BE2C (cell line): ENCODE measurements at regions not wholly inside any gene's neighbourhood (a gene's known extent, or its start where the extent isn't known, plus 50 kb on each side); places are given as distances from the start of the nearest gene placed in this dataset.

Experiments used
- DNase-seq: peaks from one replicate; pipeline ENCODE4 v3.0.0-alpha.2; 2020
- H3K27me3 ChIP-seq: fragments of 250-450 bp; sonication (Bioruptor Pico); 2 replicates; pipeline ENCODE4 v1.5.1; 2020; ENCODE audit warnings: mild to moderate bottlenecking
- H3K36me3 ChIP-seq: fragments of 250-450 bp; sonication (Bioruptor Pico); 2 replicates; pipeline ENCODE4 v1.5.1; 2020; ENCODE audit warnings: mild to moderate bottlenecking
- H3K4me1 ChIP-seq: fragments of 250-450 bp; sonication (Bioruptor Pico); 2 replicates; pipeline ENCODE4 v1.5.1; 2020
- H3K4me3 ChIP-seq: 2 replicates; pipeline ENCODE4 v1.5.1; 2011; ENCODE audit warnings: low read depth, low read length
- H3K9me3 ChIP-seq: fragments of 250-450 bp; sonication (Bioruptor Pico); 2 replicates; pipeline ENCODE4 v1.5.1; 2020
- TF ChIP-seq, protein P1 (sequence below): IDR thresholded peaks from 2 replicates; pipeline ENCODE4 v1.5.1; 2012; ENCODE audit warnings: mild to moderate bottlenecking, low read depth, low read length

DNA sequence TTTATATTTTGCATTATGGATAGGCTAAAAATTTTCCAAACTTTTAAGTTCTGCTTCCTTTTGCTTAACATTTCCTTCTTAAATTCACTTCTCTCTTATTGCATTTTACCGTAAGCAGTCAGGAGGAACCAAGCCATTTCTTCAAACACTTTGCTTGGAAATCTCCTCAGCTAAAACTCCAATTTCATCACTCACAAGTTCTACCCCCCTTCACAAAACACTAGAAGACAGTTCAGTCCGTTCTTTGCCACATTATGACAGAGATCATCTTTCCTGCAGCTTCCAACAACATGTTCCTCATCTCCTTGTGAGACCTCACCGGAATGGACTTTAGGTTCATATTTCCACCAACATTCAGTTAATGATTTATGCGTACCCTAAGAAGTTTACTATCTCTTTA, 79.2 kb upstream of the LY86 start:
- Histone ChIP-seq H3K9me3 (no peaks in the 10 kb centered on the region), H3K4me1 (no peaks in the 10 kb centered on the region), H3K27me3 (no peaks in the 10 kb centered on the region), H3K4me3 (no peak overlapping the region), H3K36me3 (no peaks in the 10 kb centered on the region)
- DNase-seq: no peak
- TF ChIP-seq, protein P1, sequence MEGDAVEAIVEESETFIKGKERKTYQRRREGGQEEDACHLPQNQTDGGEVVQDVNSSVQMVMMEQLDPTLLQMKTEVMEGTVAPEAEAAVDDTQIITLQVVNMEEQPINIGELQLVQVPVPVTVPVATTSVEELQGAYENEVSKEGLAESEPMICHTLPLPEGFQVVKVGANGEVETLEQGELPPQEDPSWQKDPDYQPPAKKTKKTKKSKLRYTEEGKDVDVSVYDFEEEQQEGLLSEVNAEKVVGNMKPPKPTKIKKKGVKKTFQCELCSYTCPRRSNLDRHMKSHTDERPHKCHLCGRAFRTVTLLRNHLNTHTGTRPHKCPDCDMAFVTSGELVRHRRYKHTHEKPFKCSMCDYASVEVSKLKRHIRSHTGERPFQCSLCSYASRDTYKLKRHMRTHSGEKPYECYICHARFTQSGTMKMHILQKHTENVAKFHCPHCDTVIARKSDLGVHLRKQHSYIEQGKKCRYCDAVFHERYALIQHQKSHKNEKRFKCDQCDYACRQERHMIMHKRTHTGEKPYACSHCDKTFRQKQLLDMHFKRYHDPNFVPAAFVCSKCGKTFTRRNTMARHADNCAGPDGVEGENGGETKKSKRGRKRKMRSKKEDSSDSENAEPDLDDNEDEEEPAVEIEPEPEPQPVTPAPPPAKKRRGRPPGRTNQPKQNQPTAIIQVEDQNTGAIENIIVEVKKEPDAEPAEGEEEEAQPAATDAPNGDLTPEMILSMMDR: no peak

DNA sequence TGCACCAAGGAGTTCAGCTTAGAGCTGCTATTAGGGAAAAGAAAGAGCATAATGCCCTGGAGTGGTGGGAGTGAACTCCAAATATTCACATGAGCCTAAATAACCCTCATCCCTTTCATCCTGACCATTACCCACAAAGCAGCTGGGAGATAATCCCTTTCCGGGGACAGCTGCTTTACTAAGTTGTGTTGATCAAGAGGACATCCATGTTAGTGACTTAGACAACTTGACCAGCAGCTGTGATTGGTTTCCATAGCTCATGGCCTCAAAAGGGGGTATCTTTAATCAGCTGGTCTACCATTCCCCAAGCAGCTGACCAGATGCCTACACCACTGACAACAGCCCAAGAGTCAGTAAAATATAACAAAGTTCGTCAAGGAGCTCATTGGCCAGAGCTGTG, 75.8 kb upstream of the LY86 start:
- Histone ChIP-seq H3K4me1 (no peaks in the 10 kb centered on the region), H3K36me3 (no peaks in the 10 kb centered on the region), H3K27me3 (no peaks in the 10 kb centered on the region), H3K9me3 (no peaks in the 10 kb centered on the region), H3K4me3 (no peak overlapping the region)
- TF ChIP-seq, protein P1: no peak
- DNase-seq: no peak

DNA sequence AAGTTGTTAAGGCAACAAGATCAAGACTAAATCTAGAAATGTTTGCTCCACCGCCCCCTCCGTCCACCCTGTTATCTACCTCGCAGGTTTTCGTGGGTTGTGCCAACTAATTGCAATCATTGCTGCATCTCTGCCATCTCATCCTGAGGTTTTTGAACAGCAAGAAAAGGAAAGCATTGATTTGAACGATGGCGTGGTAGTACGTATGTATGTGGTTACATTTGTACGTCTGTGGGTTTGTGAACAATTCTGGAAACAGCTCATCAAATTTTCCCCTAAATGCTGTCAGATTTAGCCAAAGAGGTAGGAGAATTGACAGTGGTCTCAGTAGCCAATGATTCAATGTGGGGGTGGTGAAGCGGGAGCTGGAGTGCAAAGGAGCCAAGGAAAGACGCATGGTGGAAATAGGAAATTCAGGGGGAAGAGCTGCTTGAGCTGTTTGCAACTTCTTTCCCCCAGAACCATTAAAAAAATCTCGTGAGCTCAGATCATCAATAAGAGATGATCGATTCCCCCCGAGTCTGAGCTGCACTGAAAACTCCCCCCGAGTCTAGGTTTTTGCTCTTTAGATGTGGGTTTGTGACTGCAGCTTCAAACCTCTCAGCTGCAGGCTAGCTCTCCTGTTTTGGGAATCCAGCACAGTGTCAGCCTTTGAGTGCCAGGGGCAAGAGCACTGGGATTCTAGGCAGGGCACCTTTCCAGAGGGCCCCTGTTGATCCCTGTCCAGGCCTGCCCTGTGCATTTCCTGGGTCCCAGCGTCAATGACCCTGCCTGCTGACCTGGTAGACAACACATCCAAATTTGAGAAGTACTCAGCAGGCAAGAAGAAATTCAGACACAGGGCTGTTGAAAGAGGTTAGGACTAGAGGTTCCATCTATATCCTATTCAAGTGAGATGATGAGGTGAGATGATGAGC, 72.6 kb upstream of the LY86 start:
- Histone ChIP-seq H3K36me3 (no peaks in the 10 kb centered on the region), H3K27me3 (no peaks in the 10 kb centered on the region), H3K4me3 (no peak overlapping the region), H3K9me3 (no peaks in the 10 kb centered on the region), H3K4me1 (no peaks in the 10 kb centered on the region)
- no peak for DNase-seq
- TF ChIP-seq, protein P1: no peak

DNA sequence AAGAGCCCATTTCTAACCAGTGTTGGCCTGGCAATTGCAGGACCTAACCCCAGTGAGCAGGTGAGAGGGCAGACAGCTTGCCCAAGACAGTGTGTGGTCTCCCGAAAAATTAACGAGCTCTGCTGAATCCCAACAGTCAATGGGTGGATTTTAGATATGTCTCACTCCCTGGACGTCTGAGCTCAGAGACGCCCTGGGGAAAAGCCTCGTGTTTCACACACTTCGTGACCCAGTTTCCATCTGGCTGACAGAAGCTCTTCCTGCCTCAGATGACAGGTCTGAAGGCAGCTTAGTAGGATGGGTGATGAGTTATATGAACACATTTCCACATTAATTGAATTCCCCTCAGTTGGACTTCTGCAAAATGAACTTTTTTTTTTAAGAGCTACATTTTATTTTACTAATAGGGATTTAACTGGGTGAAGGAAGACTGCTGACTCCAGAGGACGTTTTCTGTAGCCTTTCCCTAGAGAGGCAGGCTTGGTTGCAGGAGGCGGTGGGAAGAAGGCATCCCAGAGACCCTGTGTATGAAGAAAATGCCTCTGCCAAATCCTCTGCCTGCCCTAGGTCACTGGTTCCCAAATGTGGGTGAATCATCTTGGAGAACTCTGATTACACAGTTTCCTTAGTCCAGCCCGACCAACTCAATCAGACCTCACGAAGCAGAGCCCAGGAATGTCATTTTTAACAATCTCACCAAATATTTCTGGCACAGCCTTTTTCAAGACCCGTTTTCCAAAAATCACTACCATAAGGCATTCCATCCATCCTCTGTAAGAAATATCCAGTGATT, 71.7 kb upstream of the LY86 start:
- Histone ChIP-seq H3K9me3 (no peaks in the 10 kb centered on the region), H3K36me3 (no peaks in the 10 kb centered on the region), H3K4me3 (no peak overlapping the region), H3K27me3 (no peaks in the 10 kb centered on the region), H3K4me1 (no peaks in the 10 kb centered on the region)
- TF ChIP-seq, protein P1: no peak
- DNase-seq: no peak

DNA sequence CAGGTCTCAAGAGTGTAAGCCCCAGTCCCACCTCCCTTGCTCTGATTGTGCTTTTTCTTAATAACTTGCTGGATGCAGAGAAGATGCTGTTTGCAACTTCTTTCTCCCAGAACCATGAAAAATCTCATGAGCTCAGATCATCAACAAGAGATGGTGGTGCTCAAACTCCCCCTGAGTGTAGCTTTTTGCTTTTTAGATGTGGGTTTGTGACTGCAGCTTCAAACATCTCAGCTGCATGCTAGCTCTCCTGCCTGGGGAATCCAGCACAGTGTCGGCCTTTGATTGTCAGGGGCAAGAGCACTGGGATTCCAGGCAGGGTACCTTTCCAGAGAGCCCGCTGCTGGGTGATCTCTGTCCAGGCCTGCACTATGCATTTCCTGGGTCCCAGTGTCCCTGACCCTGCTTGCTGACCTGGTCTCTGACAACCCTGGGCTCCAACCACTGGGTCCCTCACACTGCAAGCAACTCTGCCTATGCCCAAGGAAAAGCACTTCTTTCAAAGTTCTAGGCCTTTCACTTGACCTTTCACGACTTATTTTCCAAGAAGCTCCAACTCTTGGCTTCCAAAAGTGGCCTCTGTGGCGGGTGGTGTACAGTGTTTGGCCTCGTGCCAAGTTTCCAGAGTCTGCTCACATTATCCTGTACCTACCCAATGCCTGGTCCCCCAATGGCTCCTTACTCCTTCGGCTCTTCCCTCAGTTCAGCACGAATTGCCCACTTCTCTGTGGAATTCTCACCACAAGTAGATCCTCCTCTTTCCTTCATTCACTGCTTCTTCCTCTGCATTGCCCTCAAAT, 69.7 kb upstream of the LY86 start:
- no peaks in the 10 kb centered on the region for H3K4me1 ChIP-seq
- TF ChIP-seq, protein P1: no peak
- no peak overlapping the region for H3K4me3 ChIP-seq
- no peaks in the 10 kb centered on the region for H3K27me3 ChIP-seq
- no peak for DNase-seq
- no peaks in the 10 kb centered on the region for H3K36me3 ChIP-seq
- H3K9me3 ChIP-seq: no peaks in the 10 kb centered on the region
